Transverse colon (tissue), 4 donors: ENCODE measurements at regions not wholly inside any gene's neighbourhood (a gene's known extent, or its start where the extent isn't known, plus 50 kb on each side); places are given as distances from the start of the nearest gene placed in this dataset.

Experiments
- CTCF ChIP-seq, 5 experiments: fragments of 200-600 bp in 3 of 5; fragments of 450-650 bp in 2 of 5; sonication (generic) in 3 of 5; IDR thresholded peaks; 1 replicate in 2 of 5; 2 replicates in 3 of 5; pipeline ENCODE4 v1.5.1; 2016 to 2017; ENCODE audit warnings: antibody characterized with exemption in 5 of 5, inconsistent platforms in 3 of 5, mild to moderate bottlenecking in 2 of 5, moderate library complexity in 1 of 5
- POLR2AphosphoS5 ChIP-seq, 3 donors: sonication (generic); formaldehyde crosslinking; IDR thresholded peaks; one replicate each; pipeline ENCODE4 v1.6.1; 2016; ENCODE audit warnings: antibody characterized with exemption in 3 of 3

DNA sequence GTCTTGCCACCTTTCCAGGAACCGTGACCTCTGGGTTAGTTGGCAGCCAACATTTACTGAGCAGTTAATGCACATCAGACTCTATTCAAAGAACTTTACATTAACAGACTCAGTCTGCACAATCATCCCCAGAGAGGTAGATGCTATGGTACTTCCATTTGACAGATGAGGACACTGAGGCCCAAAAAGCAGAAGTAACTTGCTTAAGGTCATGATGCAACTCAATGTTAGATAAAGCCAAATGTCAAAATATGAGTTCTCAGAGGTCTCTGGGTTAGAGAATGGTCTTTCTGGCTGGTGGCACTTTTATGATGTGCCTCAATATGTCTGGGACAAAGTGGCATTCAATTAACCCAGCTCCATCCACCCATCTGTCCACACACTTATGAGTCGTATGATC is 450.0 kb downstream of the MIAT start:
- TF ChIP-seq CTCF (IDR thresholded peaks at IDR 0.05) (no peak), POLR2AphosphoS5 (IDR thresholded peaks at IDR 0.05) (no peak)
